GM18511 (cell line): ENCODE measurements at regions not wholly inside any gene's neighbourhood (a gene's known extent, or its start where the extent isn't known, plus 50 kb on each side); places are given as distances from the start of the nearest gene placed in this dataset.
"Not testable (repeated sequence)": the region's sequence is repeated elsewhere in the genome, so short reads cannot be mapped to it uniquely, and the experiment has no call there.

Experiments
- ATAC-seq: cut with Tn5 transposase; IDR thresholded peaks from one replicate; pipeline ENCODE4 v1.9.1; 2021; ENCODE audit warnings: mild to moderate bottlenecking, moderate library complexity; ENCODE audit not compliant: unreplicated experiment

- no peak for ATAC-seq
These were observed 175.8 kb downstream of the USP46 start for GRCh38 chr4:52483186-52483890.

- ATAC-seq: no peak
These were observed 151.3 kb downstream of the USP46 start for GRCh38 chr4:52507774-52508173.

- ATAC-seq: no peak
These were observed 148.0 kb downstream of the USP46 start for GRCh38 chr4:52510939-52511565.

- ATAC-seq: no peak
These were observed 147.3 kb downstream of the USP46 start for GRCh38 chr4:52511825-52512224.

- ATAC-seq: no peak
These were observed 146.8 kb downstream of the USP46 start for GRCh38 chr4:52512291-52512690.

- ATAC-seq: not testable (repeated sequence)
These were observed 137.0 kb downstream of the USP46 start for GRCh38 chr4:52522093-52522492.

GRCh38 chr4:52529983-52530382, 129.1 kb downstream of the USP46 start:
- no peak for ATAC-seq

- ATAC-seq: no peak
These were observed 123.3 kb downstream of the USP46 start for GRCh38 chr4:52535793-52536192.
